SU-DHL-6 (cell line): ENCODE measurements at regions not wholly inside any gene's neighbourhood (a gene's known extent, or its start where the extent isn't known, plus 50 kb on each side); places are given as distances from the start of the nearest gene placed in this dataset.

ENCODE experiments used
- CTCF ChIP-seq: fragments of 200-600 bp; sonication (generic); IDR thresholded peaks from one replicate; pipeline ENCODE4 v1.5.1; 2017; ENCODE audit warnings: antibody characterized with exemption, mild to moderate bottlenecking, low read length, moderate library complexity; ENCODE audit not compliant: insufficient read depth, poor library complexity, severe bottlenecking
- EZH2phosphoT487 ChIP-seq: fragments of 200-600 bp; sonication (generic), shearing (Covaris generic); conservative IDR thresholded peaks from 2 replicates; pipeline ENCODE4 v1.6.1; 2018; ENCODE audit warnings: mild to moderate bottlenecking, antibody characterized with exemption, low read length, moderate library complexity, mixed read lengths

GRCh38 chr12:73798523-73798922, 739.1 kb upstream of the ATXN7L3B start:
- TF ChIP-seq CTCF (no peak), EZH2phosphoT487 (no peak)
